ENCODE measurements at regions not wholly inside any gene's neighbourhood (a gene's known extent, or its start where the extent isn't known, plus 50 kb on each side); places are given as distances from the start of the nearest gene placed in this dataset.
"Not testable (repeated sequence)": the region's sequence is repeated elsewhere in the genome, so short reads cannot be mapped to it uniquely, and the experiment has no call there.

DNA sequence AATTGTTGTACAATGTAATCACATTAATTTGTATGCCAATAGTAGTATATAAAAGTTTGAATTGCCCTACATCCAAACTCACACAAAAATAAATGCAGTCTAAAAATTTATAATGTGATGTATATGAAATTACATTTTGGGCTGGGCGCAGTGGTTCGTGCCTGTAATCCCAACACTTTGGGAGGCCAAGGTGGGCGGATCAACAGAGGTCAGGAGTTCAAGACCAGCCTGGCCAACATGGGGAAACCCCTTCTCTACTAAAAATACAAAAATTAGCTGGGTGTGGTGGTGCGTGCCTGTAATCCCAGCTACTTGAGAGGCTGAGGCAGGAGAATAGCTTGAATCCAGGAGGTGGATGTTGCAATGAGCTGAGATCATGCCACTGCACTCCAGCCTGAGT is 503.6 kb upstream of the TPTE start:
- H3K4me3 ChIP-seq; ATAC-seq; DNase-seq; H3K27ac ChIP-seq; H3K36me3 ChIP-seq; H3K27me3 ChIP-seq; H3K4me1 ChIP-seq; intact Hi-C loops (cut with DNase I): not testable (repeated sequence)
- H3K9me3 ChIP-seq = peaks cover 0 to 68% (median 3%) of the 10 kb centered on the region in 11 donors
- 51 to 52% methylated on average over 4 of the region's 4 CpGs for WGBS, 2 donors

DNA sequence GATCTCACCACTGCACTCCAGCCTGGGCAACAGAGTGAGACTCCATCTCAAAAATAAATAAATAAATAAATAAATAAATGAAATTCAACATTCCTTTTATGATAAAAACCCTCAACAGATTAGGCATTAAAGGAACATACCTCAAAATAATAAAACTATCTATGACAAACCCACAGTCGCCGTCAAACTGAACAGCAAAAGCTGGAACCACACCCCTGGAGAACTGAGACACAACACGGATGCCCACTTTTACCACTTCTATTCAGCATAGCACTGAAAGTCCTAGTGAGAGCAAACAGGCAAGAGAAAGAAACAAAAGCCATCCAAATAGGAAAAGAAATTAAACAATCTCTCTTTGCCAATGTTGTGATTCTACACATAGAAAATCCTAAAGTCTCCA is 499.9 kb upstream of the TPTE start:
- H3K36me3 ChIP-seq; H3K4me1 ChIP-seq; H3K27me3 ChIP-seq; H3K4me3 ChIP-seq; H3K27ac ChIP-seq; intact Hi-C loops (cut with DNase I); ATAC-seq; DNase-seq: not testable (repeated sequence)
- 64 to 66% methylated on average over 3 of the region's 3 CpGs for WGBS, 2 donors
- H3K9me3 ChIP-seq = peaks cover 0 to 64% (median 3%) of the 10 kb centered on the region in 11 donors

DNA sequence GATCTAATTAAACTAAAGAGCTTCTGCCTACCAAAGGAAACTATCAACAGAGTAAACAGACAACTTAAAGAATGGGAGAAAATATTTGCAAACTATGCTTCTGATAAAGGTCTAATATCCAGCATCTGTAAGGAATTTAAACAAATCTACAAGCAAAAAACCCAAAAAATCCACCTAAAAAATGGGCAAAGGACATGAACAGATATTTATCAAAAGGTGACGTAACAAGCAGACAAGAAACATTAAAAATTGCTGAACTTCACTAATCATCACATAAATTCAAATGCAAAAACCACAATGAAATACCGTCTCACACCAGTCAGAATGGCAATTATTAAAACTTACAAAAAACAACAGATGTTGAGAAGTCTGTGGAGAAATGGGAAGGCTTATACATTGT is 498.6 kb upstream of the TPTE start:
- not testable (repeated sequence) for ATAC-seq

More for the DNA sequence above, 498.6 kb upstream of the TPTE start:
- intact Hi-C loops (cut with DNase I); DNase-seq; H3K27ac ChIP-seq; H3K4me3 ChIP-seq; H3K27me3 ChIP-seq; H3K4me1 ChIP-seq; H3K36me3 ChIP-seq: not testable (repeated sequence)
- peaks cover 0 to 61% (median 3%) of the 10 kb centered on the region in 11 donors for H3K9me3 ChIP-seq
- WGBS, 2 donors = 57 to 61% methylated on average over 2 of the region's 2 CpGs

All from heart right ventricle (tissue), 16 donors.